Sigmoid colon (tissue), 4 donors: ENCODE measurements at regions not wholly inside any gene's neighbourhood (a gene's known extent, or its start where the extent isn't known, plus 50 kb on each side); places are given as distances from the start of the nearest gene placed in this dataset.

Experiments used
- EP300 ChIP-seq, 4 donors: sonication (generic); formaldehyde crosslinking; IDR thresholded peaks; one replicate each; pipeline ENCODE4 v1.6.1; 2017; ENCODE audit warnings: antibody characterized with exemption in 4 of 4
- POLR2A ChIP-seq, 2 donors: fragments of 450-650 bp; IDR thresholded peaks; one replicate each; pipeline ENCODE4 v1.6.1; 2016; ENCODE audit warnings: antibody characterized with exemption in 2 of 2, mild to moderate bottlenecking in 2 of 2, moderate library complexity in 2 of 2
- POLR2AphosphoS5 ChIP-seq, 4 donors: sonication (generic); formaldehyde crosslinking; IDR thresholded peaks; one replicate each; pipeline ENCODE4 v1.6.1; 2017; ENCODE audit warnings: antibody characterized with exemption in 4 of 4
- TF ChIP-seq, protein P1 (sequence below), 4 experiments: fragments of 450-650 bp in 3 of 4; fragments of 200-600 bp in 1 of 4; IDR thresholded peaks; one replicate each; pipeline ENCODE4 v1.5.1; 2016 to 2019; ENCODE audit warnings: antibody characterized with exemption in 4 of 4, mild to moderate bottlenecking in 3 of 4, moderate library complexity in 2 of 4

DNA sequence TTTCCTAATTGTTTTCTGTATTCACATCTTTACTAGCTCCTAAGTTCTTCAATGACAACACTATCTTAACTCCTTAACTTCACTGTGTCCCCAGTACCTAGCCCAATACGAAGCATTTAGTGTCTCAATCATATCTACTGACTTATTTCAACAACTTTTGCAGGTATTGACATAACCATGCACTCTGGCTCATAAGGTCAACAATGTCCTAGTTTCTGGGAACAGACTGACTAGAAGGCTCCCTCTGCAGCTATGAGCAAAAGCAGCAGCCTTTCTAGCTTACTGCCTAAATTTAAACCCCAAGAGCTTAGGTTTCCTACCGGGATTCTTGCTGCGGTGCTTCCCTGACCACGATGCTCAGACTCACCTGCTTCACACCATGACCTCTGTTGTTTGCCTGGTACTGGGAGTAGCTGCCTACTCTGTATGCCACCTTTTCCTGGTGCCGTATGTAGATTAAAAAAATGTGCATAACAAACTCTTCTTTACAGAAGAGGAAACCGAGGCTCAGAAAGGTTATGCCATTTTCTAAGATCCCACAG is 767.7 kb downstream of the TUSC7 start:
- no peak for TF ChIP-seq EP300 (IDR thresholded peaks at IDR 0.05)
- TF ChIP-seq POLR2AphosphoS5 (IDR thresholded peaks at IDR 0.05) = no peak
- TF ChIP-seq, protein P1, sequence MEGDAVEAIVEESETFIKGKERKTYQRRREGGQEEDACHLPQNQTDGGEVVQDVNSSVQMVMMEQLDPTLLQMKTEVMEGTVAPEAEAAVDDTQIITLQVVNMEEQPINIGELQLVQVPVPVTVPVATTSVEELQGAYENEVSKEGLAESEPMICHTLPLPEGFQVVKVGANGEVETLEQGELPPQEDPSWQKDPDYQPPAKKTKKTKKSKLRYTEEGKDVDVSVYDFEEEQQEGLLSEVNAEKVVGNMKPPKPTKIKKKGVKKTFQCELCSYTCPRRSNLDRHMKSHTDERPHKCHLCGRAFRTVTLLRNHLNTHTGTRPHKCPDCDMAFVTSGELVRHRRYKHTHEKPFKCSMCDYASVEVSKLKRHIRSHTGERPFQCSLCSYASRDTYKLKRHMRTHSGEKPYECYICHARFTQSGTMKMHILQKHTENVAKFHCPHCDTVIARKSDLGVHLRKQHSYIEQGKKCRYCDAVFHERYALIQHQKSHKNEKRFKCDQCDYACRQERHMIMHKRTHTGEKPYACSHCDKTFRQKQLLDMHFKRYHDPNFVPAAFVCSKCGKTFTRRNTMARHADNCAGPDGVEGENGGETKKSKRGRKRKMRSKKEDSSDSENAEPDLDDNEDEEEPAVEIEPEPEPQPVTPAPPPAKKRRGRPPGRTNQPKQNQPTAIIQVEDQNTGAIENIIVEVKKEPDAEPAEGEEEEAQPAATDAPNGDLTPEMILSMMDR (IDR thresholded peaks at IDR 0.05) = no peak
- TF ChIP-seq POLR2A (IDR thresholded peaks at IDR 0.05) = no peak
